ENCODE measurements at regions not wholly inside any gene's neighbourhood (a gene's known extent, or its start where the extent isn't known, plus 50 kb on each side); places are given as distances from the start of the nearest gene placed in this dataset.
"Not testable (repeated sequence)": the region's sequence is repeated elsewhere in the genome, so short reads cannot be mapped to it uniquely, and the experiment has no call there.

DNA sequence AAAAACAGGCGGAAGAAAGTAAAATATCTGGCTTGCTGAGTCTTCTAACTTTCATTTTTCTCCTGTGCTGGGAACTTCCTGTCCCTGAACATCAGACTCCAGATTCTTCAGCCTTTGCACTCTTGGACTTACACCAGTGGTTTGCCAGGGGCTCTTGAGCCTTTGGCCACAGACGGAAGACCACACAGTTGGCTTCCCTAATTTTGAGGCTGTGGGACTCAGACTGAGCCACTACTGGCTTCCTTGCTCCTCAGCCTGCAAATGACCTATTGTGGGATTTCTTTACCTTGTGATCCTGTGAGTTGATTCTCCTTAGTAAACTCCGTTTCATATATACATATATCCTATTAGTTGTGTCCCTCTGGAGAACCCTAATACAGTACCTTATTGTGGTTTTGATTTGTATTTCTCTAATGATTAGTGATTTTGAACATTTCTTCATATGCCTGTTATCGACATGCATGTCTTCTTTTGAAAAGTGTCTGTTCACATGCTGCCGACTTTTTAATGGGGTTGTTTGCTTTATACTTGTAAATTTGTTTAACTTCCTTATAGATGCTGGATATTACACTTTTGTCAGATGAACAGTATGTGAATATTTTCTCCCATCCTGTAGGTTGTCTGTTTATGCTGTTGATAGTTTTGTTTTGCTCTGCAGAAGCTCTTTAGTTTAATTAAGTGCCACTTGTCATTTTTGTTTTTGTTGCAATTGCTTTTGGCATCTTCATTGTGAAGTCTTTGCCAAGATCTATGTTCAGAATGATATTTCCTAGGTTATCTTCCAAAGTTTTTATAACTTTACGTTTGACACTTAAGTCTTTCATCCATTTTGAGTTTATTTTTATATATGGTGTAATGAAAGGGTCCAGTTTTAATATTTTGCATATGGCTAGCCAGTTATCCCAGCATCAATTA is 348.8 kb upstream of the SETBP1 start:
- no peak for DNase-seq (ENCODE audit: low spot score)

DNA sequence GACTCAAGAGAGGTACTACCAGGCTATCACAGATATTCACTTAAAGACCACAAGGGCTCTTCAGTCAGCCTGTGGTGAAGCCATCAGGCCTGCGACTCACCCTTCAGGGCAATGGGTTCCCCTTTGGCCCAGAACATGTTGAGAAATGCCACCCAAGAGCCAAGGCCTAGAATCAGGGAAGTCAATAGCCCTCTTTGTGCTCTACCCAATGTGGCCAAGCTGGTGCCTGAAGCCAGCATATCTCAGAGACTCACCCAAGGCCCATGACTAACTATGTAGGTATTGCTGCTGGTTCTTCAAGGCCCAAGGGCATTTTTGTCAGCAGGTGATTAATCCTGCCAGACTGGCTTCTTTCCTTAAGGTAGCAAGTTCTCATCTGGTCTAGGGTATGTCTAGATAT is 338.9 kb upstream of the SETBP1 start:
- DNase-seq (ENCODE audit: low spot score), result no peak

DNA sequence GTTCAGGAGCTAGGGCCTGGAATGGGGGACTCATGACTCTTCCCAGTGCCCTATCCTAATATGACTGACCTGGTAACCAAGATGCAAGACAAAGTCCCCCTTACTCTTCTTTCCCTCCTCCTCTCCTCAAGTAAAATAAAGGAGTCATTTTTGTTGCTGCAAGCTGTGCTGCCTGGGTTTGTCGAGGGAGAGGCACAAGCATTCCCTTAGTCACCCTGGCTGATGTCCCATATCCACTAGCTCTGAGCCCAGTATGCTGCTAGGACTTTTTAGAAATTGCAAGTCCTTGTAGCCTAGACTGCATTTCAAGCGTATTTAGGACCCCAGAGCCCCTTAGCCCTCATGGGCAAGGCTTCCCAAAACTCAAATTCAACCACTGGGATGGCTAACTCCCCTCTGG is 338.5 kb upstream of the SETBP1 start:
- DNase-seq (ENCODE audit: low spot score), result no peak

DNA sequence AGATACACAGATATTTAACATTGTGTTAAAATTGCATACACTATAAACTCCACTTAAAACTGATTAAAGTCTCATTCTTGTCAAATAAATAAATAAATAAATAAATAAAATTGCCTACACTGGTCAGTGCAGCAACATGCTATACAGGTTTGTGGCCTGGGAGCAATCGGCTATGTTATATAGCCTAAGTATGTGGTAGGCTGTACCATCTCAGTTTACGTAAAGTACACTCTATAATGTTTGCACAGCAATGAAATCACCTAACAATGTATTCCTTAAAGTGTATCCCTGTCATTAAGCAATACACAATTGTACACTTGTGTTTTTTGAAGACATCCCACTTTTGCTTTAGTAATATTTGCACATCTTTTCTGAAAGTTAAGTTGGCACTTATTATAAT is 337.7 kb upstream of the SETBP1 start:
- no peak for DNase-seq (ENCODE audit: low spot score)

DNA sequence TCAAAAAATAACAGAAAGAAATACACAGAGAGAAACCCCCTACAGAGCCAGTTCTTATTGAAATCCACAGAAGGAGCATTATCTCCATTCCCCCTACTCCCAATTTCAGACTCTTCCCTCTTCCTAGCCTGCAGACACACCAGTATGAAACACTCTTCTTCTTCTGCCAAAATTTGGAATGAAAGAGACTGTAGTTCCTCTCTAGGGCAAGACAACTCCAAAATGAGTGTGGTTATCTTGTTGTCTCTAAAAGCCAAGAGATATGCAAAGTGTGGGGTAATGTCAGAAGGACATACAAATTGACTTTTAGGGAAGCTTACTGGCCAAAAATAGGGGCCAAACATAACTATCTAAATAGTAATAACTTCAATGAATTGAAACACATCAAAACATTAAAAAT is 337.1 kb upstream of the SETBP1 start:
- no peak for DNase-seq (ENCODE audit: low spot score)

GRCh38 chr18:44356566-44357157 is 324.0 kb upstream of the SETBP1 start:
- DNase-seq (ENCODE audit: low spot score), result no peak

- no peak for DNase-seq (ENCODE audit: low spot score)
Measured at GRCh38 chr18:44358402-44358801, 322.3 kb upstream of the SETBP1 start.

- not testable (repeated sequence) for DNase-seq (ENCODE audit: low spot score)
Measured at GRCh38 chr18:44359741-44360140, 320.9 kb upstream of the SETBP1 start.

DNA sequence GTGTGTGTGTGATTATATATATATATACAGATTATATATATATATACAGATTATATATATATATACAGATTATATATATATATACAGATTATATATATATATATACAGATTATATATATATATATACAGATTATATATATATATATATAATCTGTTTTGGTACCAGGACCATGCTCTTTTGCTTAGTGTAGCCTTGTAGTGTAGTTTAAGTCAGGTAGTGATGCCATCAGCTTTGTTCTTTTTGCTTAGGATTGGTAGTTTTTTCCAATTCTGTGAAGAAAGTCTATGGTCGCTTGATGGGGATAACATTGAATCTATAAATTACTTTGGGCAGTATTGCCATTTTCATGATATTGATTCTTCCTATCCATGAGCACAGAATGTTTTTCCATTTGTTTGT is 318.5 kb upstream of the SETBP1 start:
- DNase-seq (ENCODE audit: low spot score), result not testable (repeated sequence)

- no peak for DNase-seq (ENCODE audit: low spot score)
Measured at GRCh38 chr18:44370861-44371260, 309.8 kb upstream of the SETBP1 start.

- no peak for DNase-seq (ENCODE audit: low spot score)
Measured at GRCh38 chr18:44374966-44375365, 305.7 kb upstream of the SETBP1 start.

- no peak for DNase-seq (ENCODE audit: low spot score)
Measured at GRCh38 chr18:44386401-44386800, 294.3 kb upstream of the SETBP1 start.

DNA sequence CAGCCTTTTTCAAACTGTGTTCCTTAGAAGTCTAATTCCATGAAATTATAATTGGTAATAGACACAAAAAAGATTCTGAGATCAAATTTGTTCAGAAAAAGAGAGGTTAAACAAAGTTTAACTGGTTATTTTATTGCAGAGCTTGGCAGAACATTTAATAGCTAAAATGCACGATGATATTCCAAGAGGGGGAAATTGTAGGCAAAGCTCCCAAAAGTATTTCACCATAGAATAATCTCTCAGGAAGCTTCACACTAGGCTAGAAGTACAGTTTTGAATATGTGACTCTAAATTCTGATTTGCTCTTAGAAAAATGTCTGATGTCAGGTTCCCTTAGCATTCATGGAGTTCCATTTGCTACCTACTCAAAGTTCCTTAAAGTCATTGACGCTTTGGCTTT is 292.4 kb upstream of the SETBP1 start:
- no peak for DNase-seq (ENCODE audit: low spot score)

DNA sequence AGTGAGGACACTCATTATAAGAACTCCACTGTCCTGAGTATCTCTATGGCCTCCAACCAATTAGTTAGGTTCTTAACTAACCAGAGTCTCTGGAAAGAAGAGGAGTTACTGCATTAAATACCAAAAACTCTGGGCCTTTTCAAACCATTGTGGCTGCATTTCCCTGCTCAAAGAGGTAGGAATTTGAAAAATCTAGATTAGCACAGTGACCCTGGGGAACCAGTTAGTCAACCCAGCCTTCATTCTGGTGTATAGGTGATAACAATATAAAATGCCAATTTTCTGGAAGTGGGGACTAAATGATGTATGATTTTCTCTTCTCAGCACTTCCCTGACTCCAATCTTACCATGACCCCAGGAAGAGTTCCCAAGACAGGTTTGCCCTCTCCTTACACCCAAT is 287.8 kb upstream of the SETBP1 start:
- no peak for DNase-seq (ENCODE audit: low spot score)

GRCh38 chr18:44393406-44393805 is 287.3 kb upstream of the SETBP1 start:
- DNase-seq (ENCODE audit: low spot score), result no peak

- DNase-seq (ENCODE audit: low spot score), result no peak
Measured at GRCh38 chr18:44396550-44396949, 284.1 kb upstream of the SETBP1 start.

DNA sequence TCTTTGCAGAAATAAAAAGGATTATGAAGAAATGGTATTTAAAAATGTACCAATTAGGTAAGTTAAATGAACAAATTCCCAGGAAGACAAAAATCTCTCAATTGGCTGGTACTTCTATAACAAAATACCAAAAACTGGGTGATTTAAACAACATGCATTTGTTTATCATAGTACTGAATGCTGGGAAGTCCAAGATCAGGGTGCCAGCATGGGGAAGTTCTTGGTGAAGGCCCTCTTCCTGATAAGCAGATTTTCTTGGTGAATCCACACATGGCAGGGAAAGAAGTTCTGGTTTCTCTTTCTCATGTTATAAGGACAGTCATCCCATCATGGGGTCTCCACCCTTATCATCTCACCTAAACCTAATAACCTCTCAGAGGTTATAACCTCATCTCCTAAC is 271.6 kb upstream of the SETBP1 start:
- DNase-seq (ENCODE audit: low spot score), result no peak

- no peak for DNase-seq (ENCODE audit: low spot score)
Measured at GRCh38 chr18:44409515-44409914, 271.2 kb upstream of the SETBP1 start.

DNA sequence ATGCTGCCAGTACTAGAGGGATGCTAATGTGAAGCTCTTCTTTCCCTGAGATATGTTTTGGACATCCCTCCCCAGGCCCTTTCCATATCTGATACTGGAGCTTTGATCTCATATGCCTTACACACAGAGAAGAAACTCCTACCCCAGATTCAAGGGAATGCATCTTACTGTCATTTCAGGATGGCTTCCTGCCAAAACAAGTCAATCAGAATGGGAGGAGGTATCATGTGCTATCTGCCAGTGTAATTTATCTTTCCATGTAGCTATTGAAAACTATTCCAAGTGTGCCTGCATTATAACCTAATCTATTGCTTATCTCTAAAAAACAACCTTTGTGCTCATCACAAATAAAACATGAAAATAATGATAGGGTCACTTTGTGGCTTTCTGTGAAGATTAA is 269.9 kb upstream of the SETBP1 start:
- DNase-seq (ENCODE audit: low spot score), result no peak

- no peak for DNase-seq (ENCODE audit: low spot score)
Measured at GRCh38 chr18:44411262-44411905, 269.3 kb upstream of the SETBP1 start.

GRCh38 chr18:44411976-44412375 is 268.7 kb upstream of the SETBP1 start:
- DNase-seq (ENCODE audit: low spot score), result no peak

GRCh38 chr18:44423814-44424644 is 256.7 kb upstream of the SETBP1 start:
- DNase-seq (ENCODE audit: low spot score), result no peak
